ENCODE measurements at regions not wholly inside any gene's neighbourhood (a gene's known extent, or its start where the extent isn't known, plus 50 kb on each side); places are given as distances from the start of the nearest gene placed in this dataset.
"Not testable (repeated sequence)": the region's sequence is repeated elsewhere in the genome, so short reads cannot be mapped to it uniquely, and the experiment has no call there.

DNA sequence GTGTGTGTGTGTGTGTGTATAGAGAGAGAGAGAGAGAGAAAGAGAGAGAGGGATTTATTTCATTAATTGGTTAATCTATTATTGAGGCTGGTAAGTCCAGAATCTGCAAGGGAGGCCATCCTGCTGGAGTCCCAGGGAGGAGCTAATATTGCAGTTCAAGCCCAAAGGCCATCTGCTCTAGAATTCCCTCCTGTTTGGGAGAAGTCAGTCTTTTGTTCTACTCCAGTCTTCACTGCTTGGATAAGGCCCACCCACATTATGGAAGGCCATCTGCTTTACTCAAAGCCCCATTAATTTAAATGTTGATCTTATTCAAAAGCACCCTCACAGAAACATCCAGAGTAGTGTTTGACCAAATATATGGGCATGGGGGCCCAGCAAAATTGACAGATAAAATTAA lies 317.5 kb upstream of the RASGEF1B start:
- in situ Hi-C loops (cut with HindIII; ENCODE audit: low sequenced_read_pairs) = no loop called here

DNA sequence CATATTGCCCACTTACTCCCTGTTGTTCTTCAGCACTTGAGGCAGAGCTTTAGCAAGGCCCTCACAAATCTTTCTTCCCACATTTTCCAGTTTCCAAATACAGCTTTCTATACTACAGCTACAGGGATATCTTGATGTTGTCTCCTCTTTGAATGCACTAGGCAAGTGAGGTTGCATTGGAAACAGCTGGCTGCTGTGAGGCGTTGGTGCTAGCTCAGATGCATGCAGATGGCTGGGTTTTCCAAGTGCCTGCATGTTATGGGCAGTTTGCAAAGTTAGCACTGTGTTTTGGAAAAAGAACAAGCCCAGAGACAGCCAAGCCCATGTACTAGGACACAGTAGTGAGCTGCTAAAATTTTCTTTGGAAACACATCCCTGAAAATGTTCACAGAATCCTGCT lies 315.1 kb upstream of the RASGEF1B start:
- no peak for DNase-seq (ENCODE audit: low read depth)
- in situ Hi-C loops (cut with HindIII; ENCODE audit: low sequenced_read_pairs) = no loop called here

More for the DNA sequence above, 317.5 kb upstream of the RASGEF1B start:
- H3K4me3 ChIP-seq (ENCODE audit: low read depth, low read length) = no peak overlapping the region
- DNase-seq (ENCODE audit: low read depth) = no peak
- TF ChIP-seq, protein P1, sequence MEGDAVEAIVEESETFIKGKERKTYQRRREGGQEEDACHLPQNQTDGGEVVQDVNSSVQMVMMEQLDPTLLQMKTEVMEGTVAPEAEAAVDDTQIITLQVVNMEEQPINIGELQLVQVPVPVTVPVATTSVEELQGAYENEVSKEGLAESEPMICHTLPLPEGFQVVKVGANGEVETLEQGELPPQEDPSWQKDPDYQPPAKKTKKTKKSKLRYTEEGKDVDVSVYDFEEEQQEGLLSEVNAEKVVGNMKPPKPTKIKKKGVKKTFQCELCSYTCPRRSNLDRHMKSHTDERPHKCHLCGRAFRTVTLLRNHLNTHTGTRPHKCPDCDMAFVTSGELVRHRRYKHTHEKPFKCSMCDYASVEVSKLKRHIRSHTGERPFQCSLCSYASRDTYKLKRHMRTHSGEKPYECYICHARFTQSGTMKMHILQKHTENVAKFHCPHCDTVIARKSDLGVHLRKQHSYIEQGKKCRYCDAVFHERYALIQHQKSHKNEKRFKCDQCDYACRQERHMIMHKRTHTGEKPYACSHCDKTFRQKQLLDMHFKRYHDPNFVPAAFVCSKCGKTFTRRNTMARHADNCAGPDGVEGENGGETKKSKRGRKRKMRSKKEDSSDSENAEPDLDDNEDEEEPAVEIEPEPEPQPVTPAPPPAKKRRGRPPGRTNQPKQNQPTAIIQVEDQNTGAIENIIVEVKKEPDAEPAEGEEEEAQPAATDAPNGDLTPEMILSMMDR (IDR thresholded peaks at IDR 0.05; ENCODE audit: low read depth, low read length, missing control alignments) = no peak

DNA sequence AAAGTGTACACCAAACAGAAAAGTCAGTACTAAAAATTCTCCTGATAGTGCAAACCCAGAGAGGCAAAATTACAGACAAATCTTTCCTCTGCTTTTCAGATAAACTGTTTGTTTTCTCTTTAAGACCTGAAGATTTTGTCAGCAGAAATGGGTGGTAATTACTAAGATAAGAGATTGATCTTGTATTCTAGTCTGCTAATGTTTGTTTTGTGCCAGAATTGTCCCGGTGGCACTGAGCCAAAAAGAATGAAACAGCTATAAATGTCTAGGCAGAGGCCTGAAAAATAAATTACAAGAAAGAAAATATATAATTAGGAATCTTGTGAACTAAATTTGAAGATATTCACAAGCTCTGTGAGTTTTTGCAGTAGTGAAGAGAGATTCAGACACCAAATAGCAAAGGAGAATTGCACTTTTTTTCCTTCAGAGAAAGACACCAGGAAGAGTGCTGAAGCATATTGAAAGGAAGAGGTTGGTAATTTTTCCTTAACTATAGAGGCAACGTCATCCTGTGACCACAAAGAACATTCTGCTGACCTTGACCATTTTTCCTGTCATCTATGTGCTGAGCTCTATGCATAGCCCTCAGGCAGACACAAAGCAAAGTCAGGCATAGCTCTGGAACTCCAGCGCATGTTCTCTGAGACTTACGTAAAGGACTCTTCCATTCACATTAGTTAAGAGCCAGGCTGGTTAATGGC lies 314.5 kb upstream of the RASGEF1B start:
- no peak for DNase-seq (ENCODE audit: low read depth)
- H3K4me3 ChIP-seq (ENCODE audit: low read depth, low read length) = no peak overlapping the region
- in situ Hi-C loops (cut with HindIII; ENCODE audit: low sequenced_read_pairs) = no loop called here
- TF ChIP-seq, protein P1 (IDR thresholded peaks at IDR 0.05; ENCODE audit: low read depth, low read length, missing control alignments) = no peak

More for the DNA sequence above, 315.1 kb upstream of the RASGEF1B start:
- TF ChIP-seq, protein P1 (IDR thresholded peaks at IDR 0.05; ENCODE audit: low read depth, low read length, missing control alignments) = no peak
- H3K4me3 ChIP-seq (ENCODE audit: low read depth, low read length) = no peak overlapping the region

DNA sequence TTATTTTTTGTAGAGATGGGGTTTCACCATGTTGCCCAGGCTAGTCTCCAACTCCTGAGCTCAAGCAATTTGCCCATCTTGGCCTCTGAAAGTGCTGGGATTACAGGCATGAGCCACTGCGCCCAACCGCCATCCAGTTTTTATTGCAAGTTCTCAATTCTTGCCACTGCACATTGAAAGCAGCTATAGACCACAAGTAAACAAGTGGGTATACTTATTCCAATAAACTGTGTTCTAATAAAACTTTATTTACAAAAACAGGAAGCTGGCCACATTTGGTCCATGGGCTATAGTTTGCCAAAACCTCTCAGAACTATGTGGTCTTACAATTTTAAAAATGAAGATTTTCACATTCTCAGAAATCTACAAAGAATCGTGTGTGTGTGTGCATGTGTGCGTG lies 313.6 kb upstream of the RASGEF1B start:
- DNase-seq (ENCODE audit: low read depth) = no peak
- TF ChIP-seq, protein P1 (IDR thresholded peaks at IDR 0.05; ENCODE audit: low read depth, low read length, missing control alignments) = no peak
- no peak overlapping the region for H3K4me3 ChIP-seq (ENCODE audit: low read depth, low read length)
- in situ Hi-C loops (cut with HindIII; ENCODE audit: low sequenced_read_pairs) = no loop called here

DNA sequence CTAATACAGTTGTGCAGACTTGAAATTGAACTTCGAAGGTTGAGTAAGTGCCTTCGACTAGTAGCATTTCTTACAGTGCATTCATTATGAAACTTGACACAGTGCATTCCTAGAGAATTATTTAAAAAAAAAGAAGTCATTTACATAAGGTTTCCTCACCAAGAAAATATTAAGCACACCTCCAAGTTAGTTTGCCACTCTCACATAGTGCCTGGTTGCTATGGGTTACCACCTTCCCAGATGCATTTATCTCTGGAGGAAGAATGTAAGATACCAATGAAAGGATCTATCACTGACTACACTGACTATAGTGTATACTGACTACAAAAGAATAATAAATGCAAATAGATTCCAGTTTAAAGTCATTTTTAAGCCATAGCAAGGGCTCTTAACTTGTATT lies 311.9 kb upstream of the RASGEF1B start:
- TF ChIP-seq, protein P1 (IDR thresholded peaks at IDR 0.05; ENCODE audit: low read depth, low read length, missing control alignments) = no peak
- in situ Hi-C loops (cut with HindIII; ENCODE audit: low sequenced_read_pairs) = no loop called here
- no peak overlapping the region for H3K4me3 ChIP-seq (ENCODE audit: low read depth, low read length)
- DNase-seq (ENCODE audit: low read depth) = no peak

DNA sequence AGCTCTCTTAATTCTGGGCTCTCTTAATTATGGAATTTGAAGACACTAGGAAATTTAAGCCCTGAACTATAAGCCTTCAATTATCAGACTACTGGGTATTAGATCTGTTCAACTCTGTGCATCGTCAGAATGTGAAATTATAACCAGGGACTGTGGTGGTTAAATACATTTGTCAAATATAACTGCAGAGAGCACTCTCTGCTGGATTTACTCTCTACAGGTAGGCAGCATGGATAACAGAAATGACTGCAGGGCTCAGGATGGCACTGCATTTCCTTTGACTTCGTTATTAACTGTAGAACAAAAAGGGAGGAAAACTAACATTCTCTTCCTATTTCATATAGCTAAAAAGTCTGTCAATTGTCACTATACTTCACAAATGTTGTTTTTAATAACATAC lies 310.1 kb upstream of the RASGEF1B start:
- in situ Hi-C loops (cut with HindIII; ENCODE audit: low sequenced_read_pairs) = no loop called here
- no peak overlapping the region for H3K4me3 ChIP-seq (ENCODE audit: low read depth, low read length)
- TF ChIP-seq, protein P1 (IDR thresholded peaks at IDR 0.05; ENCODE audit: low read depth, low read length, missing control alignments) = no peak
- DNase-seq (ENCODE audit: low read depth) = no peak

DNA sequence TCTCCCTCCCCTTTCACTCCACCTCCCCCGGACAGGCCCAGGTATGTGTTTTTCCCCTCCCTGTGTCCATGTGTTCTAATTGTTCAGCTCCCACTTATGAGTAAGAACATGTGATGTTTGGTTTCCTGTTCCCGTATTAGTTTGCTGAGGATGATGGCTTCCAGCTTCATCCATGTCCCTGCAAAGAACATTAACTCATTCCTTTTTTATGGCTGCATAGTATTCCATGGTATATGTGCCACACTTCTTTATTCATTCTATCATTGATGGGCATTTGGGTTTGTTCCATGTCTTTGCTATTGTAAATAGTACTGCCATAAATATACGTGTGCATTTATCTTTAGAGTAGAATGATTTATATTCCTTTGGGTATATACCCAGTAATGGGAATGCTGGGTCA lies 306.0 kb upstream of the RASGEF1B start:
- in situ Hi-C loops (cut with HindIII; ENCODE audit: low sequenced_read_pairs); DNase-seq (ENCODE audit: low read depth); H3K4me3 ChIP-seq (ENCODE audit: low read depth, low read length): not testable (repeated sequence)
